Endodermal cell (in vitro differentiated cells): ENCODE measurements at regions not wholly inside any gene's neighbourhood (a gene's known extent, or its start where the extent isn't known, plus 50 kb on each side); places are given as distances from the start of the nearest gene placed in this dataset.

Source experiments
- DNase-seq: peaks from one replicate; pipeline ENCODE4 v3.0.0-alpha.2; 2017
- H3K27ac ChIP-seq: 2 replicates; pipeline ENCODE4 v1.5.1; 2013; ENCODE audit warnings: mild to moderate bottlenecking, low read depth, low read length, moderate library complexity
- H3K27me3 ChIP-seq: 2 replicates; pipeline ENCODE4 v1.6.1; 2013; ENCODE audit warnings: mild to moderate bottlenecking, low read length, moderate library complexity; ENCODE audit not compliant: insufficient read depth, control insufficient read depth, poor library complexity, severe bottlenecking
- H3K36me3 ChIP-seq: 2 replicates; pipeline ENCODE4 v1.7.0; 2013; ENCODE audit warnings: mild to moderate bottlenecking, low read length, moderate library complexity; ENCODE audit not compliant: control insufficient read depth, insufficient read depth
- H3K4me1 ChIP-seq: one replicate; pipeline ENCODE4 v1.7.0; 2013; ENCODE audit warnings: low read length; ENCODE audit not compliant: control insufficient read depth, insufficient read depth
- H3K4me3 ChIP-seq: 2 replicates; pipeline ENCODE4 v1.5.1; 2013; ENCODE audit warnings: mild to moderate bottlenecking, low read length, moderate library complexity
- H3K9ac ChIP-seq: 2 replicates; pipeline ENCODE4 v1.6.1; 2013; ENCODE audit warnings: mild to moderate bottlenecking, low read length, moderate library complexity; ENCODE audit not compliant: poor library complexity, severe bottlenecking; ENCODE audit errors: extremely low read depth
- H3K9me3 ChIP-seq: 2 replicates; pipeline ENCODE4 v1.6.1; 2013; ENCODE audit warnings: mild to moderate bottlenecking, low read length, moderate library complexity; ENCODE audit not compliant: control insufficient read depth
- H3K27ac Mint-ChIP-seq: 2 replicates; pipeline ENCODE4 v1.8.0; 2020; ENCODE audit warnings: mixed read lengths
- H3K27me3 Mint-ChIP-seq: 2 replicates; pipeline ENCODE4 v1.8.0; 2021; ENCODE audit warnings: mild to moderate bottlenecking, mixed read lengths; ENCODE audit not compliant: insufficient read depth
- H3K36me3 Mint-ChIP-seq: 2 replicates; pipeline ENCODE4 v1.8.0; 2020; ENCODE audit warnings: low read depth, mixed read lengths
- H3K4me1 Mint-ChIP-seq: 2 replicates; pipeline ENCODE4 v1.8.0; 2020; ENCODE audit warnings: mixed read lengths
- H3K4me3 Mint-ChIP-seq: 2 replicates; pipeline ENCODE4 v1.8.0; 2020; ENCODE audit warnings: mild to moderate bottlenecking, moderate library complexity, mixed read lengths
- H3K9me3 Mint-ChIP-seq: 2 replicates; pipeline ENCODE4 v1.8.0; 2020; ENCODE audit warnings: mild to moderate bottlenecking, mixed read lengths
- WGBS, 2 experiments: methylation state at CpG; one replicate each; pipeline versions ENCODE4 v1.1.5 to v1.1.7; 2013; ENCODE audit warnings: missing lambda C conversion rate in 2 of 2, mixed read lengths in 1 of 2; ENCODE audit not compliant: insufficient coverage in 1 of 2, insufficient read length in 1 of 2; 5-methylcytosine and 5-hydroxymethylcytosine counted together
- TF ChIP-seq, protein P1 (sequence below): fragments of 200-600 bp; sonication (generic); conservative IDR thresholded peaks from 2 replicates; pipeline ENCODE4 v1.5.0; 2021; ENCODE audit warnings: antibody characterized with exemption, mild to moderate bottlenecking

DNA sequence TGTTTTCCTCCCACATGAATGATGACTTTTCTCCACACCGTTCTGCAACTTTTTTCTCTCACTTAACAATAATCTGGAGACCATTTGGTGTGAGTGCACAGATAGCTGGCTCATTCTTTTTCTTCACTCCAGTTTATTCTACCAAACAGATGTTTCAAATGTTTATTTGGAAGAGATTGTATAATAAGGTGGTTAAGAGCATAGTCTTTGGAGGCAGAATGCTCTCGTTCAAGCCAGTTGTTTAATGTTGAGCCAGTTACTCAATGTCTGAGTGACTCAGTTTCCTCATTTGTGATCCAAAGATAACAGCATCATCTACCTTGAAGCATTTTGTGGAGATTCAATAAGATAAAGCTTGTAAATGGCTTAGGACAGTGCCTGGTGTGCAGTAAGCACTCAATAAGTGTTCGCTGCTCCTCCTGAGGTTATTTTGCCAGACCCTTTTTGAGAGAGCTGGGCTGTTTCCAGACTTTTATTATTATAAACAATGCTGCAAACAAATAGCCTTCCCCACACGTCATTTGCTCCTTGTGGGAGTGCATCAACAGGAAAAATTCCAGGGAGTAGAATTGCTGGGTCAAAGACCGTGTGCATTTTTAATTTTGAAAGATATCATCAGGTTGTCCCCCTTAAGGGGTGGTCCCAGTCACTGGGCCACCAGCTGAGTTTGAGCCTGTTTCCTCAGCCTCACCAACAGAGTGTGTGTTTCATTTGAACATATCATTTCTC is 70.6 kb downstream of the VEGFA start:
- no peak overlapping the region for H3K27ac Mint-ChIP-seq
- Histone ChIP-seq H3K4me3 (no peak overlapping the region), H3K36me3 (no peaks in the 10 kb centered on the region), H3K9ac (no peak overlapping the region), H3K27me3 (no peaks in the 10 kb centered on the region), H3K4me1 (peaks cover 13% of the 10 kb centered on the region), H3K9me3 (no peaks in the 10 kb centered on the region), H3K27ac (no peak overlapping the region)
- H3K27me3 Mint-ChIP-seq: no peaks in the 10 kb centered on the region
- no peaks in the 10 kb centered on the region for H3K9me3 Mint-ChIP-seq
- no peak overlapping the region for H3K4me3 Mint-ChIP-seq
- no peaks in the 10 kb centered on the region for H3K36me3 Mint-ChIP-seq
- peaks cover 30% of the 10 kb centered on the region for H3K4me1 Mint-ChIP-seq
- TF ChIP-seq, protein P1, sequence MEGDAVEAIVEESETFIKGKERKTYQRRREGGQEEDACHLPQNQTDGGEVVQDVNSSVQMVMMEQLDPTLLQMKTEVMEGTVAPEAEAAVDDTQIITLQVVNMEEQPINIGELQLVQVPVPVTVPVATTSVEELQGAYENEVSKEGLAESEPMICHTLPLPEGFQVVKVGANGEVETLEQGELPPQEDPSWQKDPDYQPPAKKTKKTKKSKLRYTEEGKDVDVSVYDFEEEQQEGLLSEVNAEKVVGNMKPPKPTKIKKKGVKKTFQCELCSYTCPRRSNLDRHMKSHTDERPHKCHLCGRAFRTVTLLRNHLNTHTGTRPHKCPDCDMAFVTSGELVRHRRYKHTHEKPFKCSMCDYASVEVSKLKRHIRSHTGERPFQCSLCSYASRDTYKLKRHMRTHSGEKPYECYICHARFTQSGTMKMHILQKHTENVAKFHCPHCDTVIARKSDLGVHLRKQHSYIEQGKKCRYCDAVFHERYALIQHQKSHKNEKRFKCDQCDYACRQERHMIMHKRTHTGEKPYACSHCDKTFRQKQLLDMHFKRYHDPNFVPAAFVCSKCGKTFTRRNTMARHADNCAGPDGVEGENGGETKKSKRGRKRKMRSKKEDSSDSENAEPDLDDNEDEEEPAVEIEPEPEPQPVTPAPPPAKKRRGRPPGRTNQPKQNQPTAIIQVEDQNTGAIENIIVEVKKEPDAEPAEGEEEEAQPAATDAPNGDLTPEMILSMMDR: no peak
- WGBS, 2 experiments: 86 to 93% methylated on average over 5 of the region's 5 CpGs
- DNase-seq: no peak

DNA sequence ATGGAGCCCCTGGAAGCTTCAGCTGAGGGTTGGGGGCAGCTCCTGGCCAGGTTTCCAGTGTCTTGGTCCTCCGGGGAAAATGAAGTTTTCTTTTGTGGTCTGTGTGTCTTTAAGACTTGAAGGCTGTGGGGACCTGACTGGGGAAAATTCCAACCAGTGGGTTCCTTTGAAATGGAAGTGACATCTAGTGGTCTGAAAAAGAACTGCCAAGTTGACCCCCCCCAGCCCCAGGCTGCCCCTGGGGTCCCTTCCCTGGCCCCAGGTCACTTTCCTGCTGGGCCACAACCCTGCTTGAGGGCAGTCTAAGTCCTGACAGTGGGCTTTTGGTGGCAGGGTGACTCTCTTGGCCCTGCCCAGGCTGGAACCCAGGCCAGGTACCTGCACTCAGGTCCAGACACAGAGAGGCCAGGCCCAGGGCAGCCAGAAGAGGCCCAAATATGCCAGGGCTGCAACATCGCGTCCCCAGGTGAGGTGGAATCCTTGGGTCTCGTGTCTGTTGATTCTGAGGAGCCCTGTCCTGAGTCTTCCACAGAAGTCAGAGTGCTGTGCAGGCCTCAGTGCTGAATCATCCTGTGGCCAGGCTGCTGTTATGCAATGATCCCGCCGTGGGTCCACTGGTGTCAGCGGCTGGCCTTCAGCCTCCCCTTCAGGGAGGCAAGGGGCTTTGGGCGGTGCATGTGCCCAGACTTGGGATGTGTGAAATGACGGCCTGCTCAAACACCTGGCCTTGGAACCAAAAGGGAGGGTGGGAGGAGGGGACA is 68.4 kb downstream of the VEGFA start:
- Histone ChIP-seq H3K4me3 (no peak overlapping the region), H3K36me3 (no peaks in the 10 kb centered on the region), H3K9me3 (no peaks in the 10 kb centered on the region), H3K27me3 (no peaks in the 10 kb centered on the region), H3K27ac (no peak overlapping the region), H3K9ac (no peak overlapping the region), H3K4me1 (peaks cover 16% of the 10 kb centered on the region)
- H3K27ac Mint-ChIP-seq: no peak overlapping the region
- TF ChIP-seq, protein P1: peak; percentile 85
- no peaks in the 10 kb centered on the region for H3K36me3 Mint-ChIP-seq
- DNase-seq: peak; percentile 83
- peaks cover 44% of the 10 kb centered on the region for H3K4me1 Mint-ChIP-seq
- no peak overlapping the region for H3K4me3 Mint-ChIP-seq
- H3K27me3 Mint-ChIP-seq: no peaks in the 10 kb centered on the region
- H3K9me3 Mint-ChIP-seq: no peaks in the 10 kb centered on the region
- 92 to 100% methylated on average over 2 to 9 of the region's 9 CpGs for WGBS, 2 experiments

DNA sequence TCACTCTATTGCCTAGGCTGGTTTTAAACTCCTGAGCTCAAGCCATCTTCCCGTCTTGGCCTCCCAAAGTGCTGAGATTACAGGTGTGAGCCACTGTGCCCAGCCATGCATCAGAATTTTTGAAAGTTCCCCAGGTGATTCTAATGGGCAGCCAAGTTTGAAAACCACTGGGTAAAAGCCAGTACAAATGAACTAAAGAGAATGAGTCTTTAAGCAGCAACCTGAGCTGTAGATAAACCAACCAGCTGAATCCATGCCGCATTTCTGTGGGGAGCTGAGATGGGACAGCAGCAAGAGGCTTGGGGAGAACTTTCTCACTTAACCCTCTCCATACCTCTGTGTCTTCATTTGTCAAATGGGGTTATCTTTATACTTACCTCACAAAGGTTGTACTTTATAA is 67.5 kb downstream of the VEGFA start:
- WGBS, 2 experiments: 69 to 80% methylated on average over 2 of the region's 2 CpGs
- Mint-ChIP-seq H3K27ac (no peak overlapping the region), H3K27me3 (no peaks in the 10 kb centered on the region), H3K9me3 (no peaks in the 10 kb centered on the region), H3K4me3 (no peak overlapping the region), H3K4me1 (peaks cover 52% of the 10 kb centered on the region), H3K36me3 (no peaks in the 10 kb centered on the region)
- DNase-seq: no peak
- H3K36me3 ChIP-seq: no peaks in the 10 kb centered on the region
- H3K4me3 ChIP-seq: no peak overlapping the region
- no peak overlapping the region for H3K9ac ChIP-seq
- TF ChIP-seq, protein P1: no peak
- no peaks in the 10 kb centered on the region for H3K27me3 ChIP-seq
- H3K9me3 ChIP-seq: no peaks in the 10 kb centered on the region
- H3K4me1 ChIP-seq: peaks cover 16% of the 10 kb centered on the region
- no peak overlapping the region for H3K27ac ChIP-seq
